Fibroblast of pulmonary artery (primary cell): ENCODE measurements at regions not wholly inside any gene's neighbourhood (a gene's known extent, or its start where the extent isn't known, plus 50 kb on each side); places are given as distances from the start of the nearest gene placed in this dataset.

Source experiments
- DNase-seq: peaks from one replicate; pipeline ENCODE4 v3.0.0-alpha.2; 2010; ENCODE audit warnings: low read depth
- H3K4me3 ChIP-seq: replicated peaks from 2 replicates; pipeline ENCODE4 v1.5.1; 2011; ENCODE audit warnings: low read depth, mild to moderate bottlenecking, control low read depth, low read length, moderate library complexity
- CTCF ChIP-seq: IDR thresholded peaks from 2 replicates; pipeline ENCODE4 v1.5.1; 2011; ENCODE audit warnings: mild to moderate bottlenecking, control low read depth, low read length, inconsistent platforms; ENCODE audit errors: missing control alignments

- no peak overlapping the region for H3K4me3 ChIP-seq
- no peak for DNase-seq
- no peak for TF ChIP-seq CTCF
Observed at GRCh38 chr2:239765911-239766310, 259.2 kb downstream of the NDUFA10 start.

- DNase-seq = no peak
- no peak overlapping the region for H3K4me3 ChIP-seq
- TF ChIP-seq CTCF = no peak
Observed at GRCh38 chr2:239765076-239765845, 259.9 kb downstream of the NDUFA10 start.

GRCh38 chr2:239763433-239764097 is 261.6 kb downstream of the NDUFA10 start:
- no peak overlapping the region for H3K4me3 ChIP-seq
- no peak for TF ChIP-seq CTCF
- no peak for DNase-seq

- TF ChIP-seq CTCF = no peak
- no peak overlapping the region for H3K4me3 ChIP-seq
- DNase-seq = no peak
Observed at GRCh38 chr2:239762655-239763269, 262.4 kb downstream of the NDUFA10 start.

GRCh38 chr2:239762106-239762505 is 263.0 kb downstream of the NDUFA10 start:
- no peak for TF ChIP-seq CTCF
- DNase-seq = no peak
- H3K4me3 ChIP-seq = no peak overlapping the region

GRCh38 chr2:239760596-239760995 is 264.5 kb downstream of the NDUFA10 start:
- no peak overlapping the region for H3K4me3 ChIP-seq
- TF ChIP-seq CTCF = no peak
- no peak for DNase-seq
